K562 (cell line): ENCODE measurements at regions not wholly inside any gene's neighbourhood (a gene's known extent, or its start where the extent isn't known, plus 50 kb on each side); places are given as distances from the start of the nearest gene placed in this dataset.
A peak's percentile ranks its signal among the peaks of the same experiment; 100 is the strongest.

Experiments
- ATAC-seq: fragments of 200-7000 bp; cut with Tn5 transposase; 3 replicates; pipeline ENCODE4 v1.9.1; 2020; ENCODE audit warnings: moderate library complexity
- BruUV-seq: library from RNA; stranded (reverse); fragments of 400-500 nt; replicated peaks from 2 replicates; lab custom pipeline; 2021; lab: Mats Ljungman, UMichigan
- CTCF ChIA-PET: fragments of 300-600 bp; formaldehyde crosslinking; extraction: SDS; loops from one replicate; lab custom pipeline; 2021; ENCODE audit warnings: low intra/inter-chr PET ratio; lab: Yijun Ruan, JAX
- POLR2A ChIA-PET: fragments of 300-600, 350-650 bp; sonication (Branson Sonifier 250); formaldehyde crosslinking; extraction: SDS; loops from one replicate; lab custom pipeline; 2021; ENCODE audit warnings: antibody characterized with exemption, inconsistent platforms; lab: Yijun Ruan, JAX
- DNase-seq, 4 experiments: peaks; one replicate each; pipeline versions ENCODE4 v3.0.0 to v3.0.0-alpha.2; 2011 to 2018; ENCODE audit warnings: low spot score in 3 of 4, mixed read lengths in 3 of 4; ENCODE audit errors: extremely low read depth in 1 of 4
- FAIRE-seq: peaks from 2 replicates; lab custom pipeline; 2011; peaks lifted over from hg19 to GRCh38; lab: Jason Lieb, UNC
- H2AFZ ChIP-seq: 2 replicates; pipeline ENCODE4 v1.6.0; 2011; ENCODE audit warnings: low read depth, low read length, control low read depth, inconsistent platforms
- H3K27ac ChIP-seq: fragments of 200-600 bp; 3 replicates; pipeline ENCODE4 v1.8.0; 2011; ENCODE audit warnings: low read depth, mild to moderate bottlenecking, control low read depth, inconsistent platforms, low read length, moderate library complexity, mixed read lengths; ENCODE audit errors: extremely low read depth
- H3K27me3 ChIP-seq, 2 experiments: fragments of 300-600 bp in 1 of 2; 2 replicates in 1 of 2; 3 replicates in 1 of 2; pipeline versions ENCODE4 v1.6.0 to v1.8.0; 2011; ENCODE audit warnings: inconsistent platforms in 2 of 2, low read length in 2 of 2, mild to moderate bottlenecking in 1 of 2, mixed read lengths in 1 of 2, moderate library complexity in 1 of 2; ENCODE audit not compliant: control insufficient read depth in 2 of 2, insufficient read depth in 2 of 2
- H3K36me3 ChIP-seq: fragments of 300-600 bp; 3 replicates; pipeline ENCODE4 v1.8.0; 2011; ENCODE audit warnings: mild to moderate bottlenecking, low read length, inconsistent platforms; ENCODE audit not compliant: control insufficient read depth, insufficient read depth
- H3K4me1 ChIP-seq, 2 experiments: fragments of 200-600 bp in 1 of 2; replicated peaks in 1 of 2; 2 replicates in 1 of 2; 3 replicates in 1 of 2; pipeline versions ENCODE4 v1.5.1 to v1.8.0; 2011; ENCODE audit warnings: inconsistent platforms in 2 of 2, low read length in 2 of 2, mild to moderate bottlenecking in 1 of 2, mixed read lengths in 1 of 2, moderate library complexity in 1 of 2; ENCODE audit not compliant: control insufficient read depth in 2 of 2, insufficient read depth in 2 of 2
- H3K4me2 ChIP-seq: 2 replicates; pipeline ENCODE4 v1.6.1; 2011; ENCODE audit warnings: low read length, control low read depth, inconsistent platforms, mixed read lengths; ENCODE audit not compliant: insufficient read depth
- H3K4me3 ChIP-seq: fragments of 200-600 bp; sonication (generic), shearing (Covaris generic); 2 replicates; pipeline ENCODE4 v1.5.1; 2016; ENCODE audit warnings: control low read depth, inconsistent platforms
- H3K79me2 ChIP-seq: fragments of 200-600 bp; 3 replicates; pipeline ENCODE4 v1.8.0; 2011; ENCODE audit warnings: low read length, inconsistent platforms; ENCODE audit not compliant: control insufficient read depth, insufficient read depth
- H3K9ac ChIP-seq, 2 experiments: 2 replicates each; pipeline versions ENCODE4 v1.6.0 to v1.6.1; 2011; ENCODE audit warnings: low read depth in 2 of 2, low read length in 2 of 2, control low read depth in 1 of 2, inconsistent platforms in 1 of 2, mild to moderate bottlenecking in 1 of 2, mixed read lengths in 1 of 2; ENCODE audit not compliant: insufficient read depth in 1 of 2
- H3K9me1 ChIP-seq: one replicate; pipeline ENCODE4 v1.6.0; 2011; ENCODE audit warnings: inconsistent platforms, mild to moderate bottlenecking, low read length, moderate library complexity; ENCODE audit not compliant: control insufficient read depth, insufficient read depth
- H3K9me3 ChIP-seq: replicated peaks from 2 replicates; pipeline ENCODE4 v1.5.1; 2011; ENCODE audit warnings: low read depth, low read length, inconsistent platforms; ENCODE audit not compliant: control insufficient read depth, insufficient read depth
- H4K20me1 ChIP-seq: replicated peaks from 2 replicates; pipeline ENCODE4 v1.6.1; 2011; ENCODE audit warnings: low read length, inconsistent platforms, mixed read lengths; ENCODE audit not compliant: control insufficient read depth, insufficient read depth
- CBX8 ChIP-seq: fragments of 200-600 bp; sonication (generic); IDR thresholded peaks from 2 replicates; pipeline ENCODE4 v1.6.1; 2012; ENCODE audit warnings: borderline replicate concordance, mixed run types, low read depth, mild to moderate bottlenecking, moderate library complexity, mixed read lengths, low read length, control low read depth, inconsistent platforms; ENCODE audit not compliant: poor library complexity, severe bottlenecking; ENCODE audit errors: extremely low read depth
- HDAC6 ChIP-seq: IDR thresholded peaks from 2 replicates; pipeline ENCODE4 v1.6.1; 2012; ENCODE audit warnings: low read depth, mild to moderate bottlenecking, control low read depth, inconsistent platforms, low read length, moderate library complexity
- HMGN3 ChIP-seq: IDR thresholded peaks from 2 replicates; pipeline ENCODE4 v1.6.1; 2011; ENCODE audit warnings: borderline replicate concordance, low read depth, mild to moderate bottlenecking, mixed read lengths, low read length; ENCODE audit not compliant: insufficient read length; ENCODE audit errors: extremely low read depth
- JUND ChIP-seq, 2 experiments: IDR thresholded peaks; 2 replicates in 1 of 2; 3 replicates in 1 of 2; pipeline ENCODE4 v1.6.1; 2011; ENCODE audit warnings: borderline replicate concordance in 2 of 2, low read depth in 2 of 2, low read length in 2 of 2, improper control_type of control experiment in 1 of 2, missing biosample characterization in 1 of 2, missing genetic modification characterization in 1 of 2, missing genetic modification reagents in 1 of 2
- MTA3 ChIP-seq: fragments of 450-650 bp; formaldehyde crosslinking; IDR thresholded peaks from 2 replicates; pipeline ENCODE4 v1.6.1; 2017; ENCODE audit warnings: mild to moderate bottlenecking, borderline replicate concordance
- PBX2 ChIP-seq, 2 experiments: IDR thresholded peaks in 1 of 2; conservative IDR thresholded peaks in 1 of 2; 2 replicates each; pipeline ENCODE4 v1.6.1; 2016; ENCODE audit warnings: low read depth in 2 of 2, mild to moderate bottlenecking in 1 of 2, missing compliant biosample characterization in 1 of 2, missing genetic modification characterization in 1 of 2, moderate library complexity in 1 of 2
- PHF21A ChIP-seq: fragments of 450-650 bp; IDR thresholded peaks from 2 replicates; pipeline ENCODE4 v1.6.1; 2017; ENCODE audit warnings: low read depth, borderline replicate concordance
- PTRF ChIP-seq: fragments of 450-650 bp; IDR thresholded peaks from 2 replicates; pipeline ENCODE4 v1.6.1; 2016; ENCODE audit warnings: mild to moderate bottlenecking, missing genetic modification characterization, missing compliant biosample characterization
- SAP30 ChIP-seq: fragments of 200-600 bp; sonication (generic); IDR thresholded peaks from 2 replicates; pipeline ENCODE4 v1.6.1; 2012; ENCODE audit warnings: borderline replicate concordance, low read depth, mild to moderate bottlenecking, moderate library complexity, low read length, control low read depth, inconsistent platforms; ENCODE audit not compliant: insufficient read depth, poor library complexity, severe bottlenecking
- SETDB1 ChIP-seq: IDR thresholded peaks from one replicate; pipeline ENCODE4 v1.6.1; 2012; ENCODE audit warnings: low read length, control low read depth, inconsistent platforms
- USF1 ChIP-seq: sonication (generic); formaldehyde crosslinking; IDR thresholded peaks from 2 replicates; pipeline ENCODE4 v1.9.0; 2022; ENCODE audit warnings: mild to moderate bottlenecking, missing genetic modification reagents
- ZNF23 ChIP-seq: fragments of 250-450 bp; sonication (Bioruptor Pico); IDR thresholded peaks from 2 replicates; pipeline ENCODE4 v1.4.0; 2020; ENCODE audit warnings: mild to moderate bottlenecking
- ZNF644 ChIP-seq: fragments of 200-800 bp; sonication (Bioruptor generic); IDR thresholded peaks from 2 replicates; pipeline ENCODE4 v1.6.1; 2016; ENCODE audit warnings: low read depth, missing genetic modification characterization, missing compliant biosample characterization
- WGBS: fragments of 100-300 bp; shearing (Covaris generic); methylation state at CpG from one replicate; pipeline ENCODE4 v1.1.6; 2016; ENCODE audit warnings: low coverage, mixed read lengths; ENCODE audit not compliant: insufficient coverage; ENCODE audit errors: missing lambda C conversion rate; 5-methylcytosine and 5-hydroxymethylcytosine counted together
- in situ Hi-C: fragments of 300-500 bp; cut with MboI; formaldehyde crosslinking; loops from 4 replicates; pipeline ENCODE4 v1.15.0; 2018; ENCODE audit warnings: inconsistent platforms, mixed read lengths
- intact Hi-C: fragments of 100-400 bp; cut with micrococcal nuclease; formaldehyde crosslinking; loops from 2 replicates; pipeline ENCODE4 v1.14.2; 2022

GRCh38 chr17:77036136-77036840 lies 104.5 kb upstream of the SEC14L1 start:
- no TSS peak for BruUV-seq
- H2AFZ ChIP-seq = no peak overlapping the region
- H3K36me3 ChIP-seq = no peaks in the 10 kb centered on the region
- H3K4me3 ChIP-seq = no peak overlapping the region
- no peaks in the 10 kb centered on the region for H3K79me2 ChIP-seq
- peaks cover 34 to 81% of the 10 kb centered on the region in 2 experiments for H3K27me3 ChIP-seq
- ATAC-seq (no peak), DNase-seq (no peak), FAIRE-seq (peak; percentile 56)
- TF ChIP-seq MTA3 (no peak), ZNF644 (tag) (no peak), PBX2 (CRISPR knock-in tag; IDR thresholded peaks at IDR 0.05; ENCODE audit: low read depth) (no peak), PBX2 (tag; conservative IDR thresholded peaks at IDR 0.05; ENCODE audit: low read depth) (no peak), CBX8 (no peak), USF1 (CRISPR knock-in tag) (0 out of 2 replicates have a peak, but pooled peaks have one; percentile 11), PTRF (tag) (no peak), SAP30 (no peak), HMGN3 (peak; percentile 24), PHF21A (no peak), HDAC6 (no peak), SETDB1 (no peak), ZNF23 (CRISPR knock-in tag) (no peak), JUND (IDR thresholded peaks at IDR 0.05; ENCODE audit: borderline replicate concordance, low read depth, low read length) (no peak), JUND (tag; IDR thresholded peaks at IDR 0.05; ENCODE audit: borderline replicate concordance, low read depth, low read length) (no peak)
- WGBS = 17% methylated on average over 16 of the region's 16 CpGs
- intact Hi-C loops = no loop called here
- no peak overlapping the region for H3K27ac ChIP-seq
- in situ Hi-C loops = no loop called here
- H3K9me3 ChIP-seq = peaks cover 7% of the 10 kb centered on the region
- H3K4me1 ChIP-seq = peaks cover 11 to 12% of the 10 kb centered on the region in 2 experiments; a peak in 4 of 5 replicates
- ChIA-PET CTCF (interaction anchor here (0.9 kb wide), 1 partner anchor 211 kb away, joined by 3 read pairs; no protein-coding TSS in a partner anchor), POLR2A (interaction anchor here (0.6 kb wide), 1 partner anchor 159 kb away, joined by 3 read pairs; no protein-coding TSS in a partner anchor)
- H3K4me2 ChIP-seq = no peak overlapping the region; the same call in 1 of the 2 replicates
- no peaks in the 10 kb centered on the region for H3K9me1 ChIP-seq
- H4K20me1 ChIP-seq = peaks cover 20% of the 10 kb centered on the region
- H3K9ac ChIP-seq = no peak overlapping the region; a peak in 1 of 4 replicates
